HL-60 (cell line): ENCODE measurements at regions not wholly inside any gene's neighbourhood (a gene's known extent, or its start where the extent isn't known, plus 50 kb on each side); places are given as distances from the start of the nearest gene placed in this dataset.

Experiments used
- DNase-seq, 2 experiments: peaks; one replicate each; pipeline ENCODE4 v3.0.0-alpha.2; 2010 to 2020; ENCODE audit warnings: low read depth in 1 of 2, low spot score in 1 of 2
- H3K27ac ChIP-seq: fragments of 250-450 bp; sonication (Bioruptor Pico); replicated peaks from 2 replicates; pipeline ENCODE4 v1.5.1; 2020; ENCODE audit warnings: mild to moderate bottlenecking, moderate library complexity
- H3K27me3 ChIP-seq: fragments of 250-450 bp; sonication (Bioruptor Pico); 2 replicates; pipeline ENCODE4 v1.5.1; 2021; ENCODE audit warnings: mild to moderate bottlenecking, moderate library complexity; ENCODE audit not compliant: insufficient read depth, poor library complexity, severe bottlenecking
- H3K4me3 ChIP-seq: replicated peaks from 2 replicates; pipeline ENCODE4 v1.5.1; 2011; ENCODE audit warnings: mild to moderate bottlenecking, control low read depth, low read length; ENCODE audit not compliant: insufficient read depth
- GABPA ChIP-seq: IDR thresholded peaks from 2 replicates; pipeline ENCODE4 v1.6.1; 2012; ENCODE audit warnings: low read depth
- POLR2AphosphoS5 ChIP-seq: IDR thresholded peaks from 2 replicates; pipeline ENCODE4 v1.6.1; 2012; ENCODE audit warnings: low read depth
- SPI1 ChIP-seq: IDR thresholded peaks from 2 replicates; pipeline ENCODE4 v1.6.1; 2012; ENCODE audit warnings: low read depth, mild to moderate bottlenecking, borderline replicate concordance
- TF ChIP-seq, protein P1 (sequence below): IDR thresholded peaks from one replicate; pipeline ENCODE4 v1.5.1; 2011; ENCODE audit warnings: low read length, control low read depth, inconsistent platforms; ENCODE audit not compliant: insufficient read depth
- TF ChIP-seq, protein P2 (sequence below): IDR thresholded peaks from 2 replicates; pipeline ENCODE4 v1.6.1; 2012; ENCODE audit warnings: low read depth; ENCODE audit not compliant: insufficient replicate concordance

DNA sequence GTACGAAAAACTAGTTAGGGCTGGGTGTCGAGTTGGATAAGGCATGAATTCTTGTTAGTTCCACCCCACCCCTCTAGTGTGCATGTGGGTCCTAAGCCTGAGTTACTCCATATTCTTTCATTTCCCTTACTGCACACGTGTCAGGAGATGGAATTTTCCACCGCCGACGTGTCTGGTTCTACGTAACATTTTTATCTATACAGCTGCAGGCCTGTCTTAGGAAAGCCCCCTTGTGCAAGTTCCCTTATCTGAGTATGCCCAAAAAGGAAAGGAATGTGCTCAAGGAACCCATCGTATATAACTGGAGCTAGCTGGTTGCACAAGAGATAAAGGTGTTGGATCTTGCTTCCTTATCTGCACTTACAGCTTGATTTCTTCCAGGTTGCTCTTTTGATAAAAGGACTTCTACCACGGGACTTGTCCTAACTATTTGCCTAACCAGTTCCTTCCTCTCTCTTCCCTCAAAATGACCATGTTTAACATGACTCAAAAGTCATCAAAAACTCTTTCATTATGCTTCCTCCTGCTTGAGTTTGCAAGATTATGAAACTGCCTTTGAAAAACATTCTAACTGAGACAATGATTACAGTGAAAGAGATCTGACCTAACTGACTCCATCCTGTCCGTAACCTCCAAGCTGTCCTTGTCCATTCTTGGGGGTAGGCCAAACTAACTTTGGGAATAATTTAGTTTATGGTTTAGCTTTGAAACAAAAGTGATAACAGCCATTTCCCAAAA lies 181.4 kb downstream of the AKR1D1 start:
- H3K27ac ChIP-seq: peak overlapping the region; percentile 79
- no peak overlapping the region for H3K4me3 ChIP-seq
- DNase-seq: peak; percentile 92 to 99
- TF ChIP-seq SPI1: peak; percentile 72; the same call in 1 of the 2 replicates
- TF ChIP-seq, protein P1, sequence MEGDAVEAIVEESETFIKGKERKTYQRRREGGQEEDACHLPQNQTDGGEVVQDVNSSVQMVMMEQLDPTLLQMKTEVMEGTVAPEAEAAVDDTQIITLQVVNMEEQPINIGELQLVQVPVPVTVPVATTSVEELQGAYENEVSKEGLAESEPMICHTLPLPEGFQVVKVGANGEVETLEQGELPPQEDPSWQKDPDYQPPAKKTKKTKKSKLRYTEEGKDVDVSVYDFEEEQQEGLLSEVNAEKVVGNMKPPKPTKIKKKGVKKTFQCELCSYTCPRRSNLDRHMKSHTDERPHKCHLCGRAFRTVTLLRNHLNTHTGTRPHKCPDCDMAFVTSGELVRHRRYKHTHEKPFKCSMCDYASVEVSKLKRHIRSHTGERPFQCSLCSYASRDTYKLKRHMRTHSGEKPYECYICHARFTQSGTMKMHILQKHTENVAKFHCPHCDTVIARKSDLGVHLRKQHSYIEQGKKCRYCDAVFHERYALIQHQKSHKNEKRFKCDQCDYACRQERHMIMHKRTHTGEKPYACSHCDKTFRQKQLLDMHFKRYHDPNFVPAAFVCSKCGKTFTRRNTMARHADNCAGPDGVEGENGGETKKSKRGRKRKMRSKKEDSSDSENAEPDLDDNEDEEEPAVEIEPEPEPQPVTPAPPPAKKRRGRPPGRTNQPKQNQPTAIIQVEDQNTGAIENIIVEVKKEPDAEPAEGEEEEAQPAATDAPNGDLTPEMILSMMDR: no peak
- TF ChIP-seq GABPA: 0 out of 2 replicates have a peak, but pooled peaks have one; percentile 8
- TF ChIP-seq, protein P2, sequence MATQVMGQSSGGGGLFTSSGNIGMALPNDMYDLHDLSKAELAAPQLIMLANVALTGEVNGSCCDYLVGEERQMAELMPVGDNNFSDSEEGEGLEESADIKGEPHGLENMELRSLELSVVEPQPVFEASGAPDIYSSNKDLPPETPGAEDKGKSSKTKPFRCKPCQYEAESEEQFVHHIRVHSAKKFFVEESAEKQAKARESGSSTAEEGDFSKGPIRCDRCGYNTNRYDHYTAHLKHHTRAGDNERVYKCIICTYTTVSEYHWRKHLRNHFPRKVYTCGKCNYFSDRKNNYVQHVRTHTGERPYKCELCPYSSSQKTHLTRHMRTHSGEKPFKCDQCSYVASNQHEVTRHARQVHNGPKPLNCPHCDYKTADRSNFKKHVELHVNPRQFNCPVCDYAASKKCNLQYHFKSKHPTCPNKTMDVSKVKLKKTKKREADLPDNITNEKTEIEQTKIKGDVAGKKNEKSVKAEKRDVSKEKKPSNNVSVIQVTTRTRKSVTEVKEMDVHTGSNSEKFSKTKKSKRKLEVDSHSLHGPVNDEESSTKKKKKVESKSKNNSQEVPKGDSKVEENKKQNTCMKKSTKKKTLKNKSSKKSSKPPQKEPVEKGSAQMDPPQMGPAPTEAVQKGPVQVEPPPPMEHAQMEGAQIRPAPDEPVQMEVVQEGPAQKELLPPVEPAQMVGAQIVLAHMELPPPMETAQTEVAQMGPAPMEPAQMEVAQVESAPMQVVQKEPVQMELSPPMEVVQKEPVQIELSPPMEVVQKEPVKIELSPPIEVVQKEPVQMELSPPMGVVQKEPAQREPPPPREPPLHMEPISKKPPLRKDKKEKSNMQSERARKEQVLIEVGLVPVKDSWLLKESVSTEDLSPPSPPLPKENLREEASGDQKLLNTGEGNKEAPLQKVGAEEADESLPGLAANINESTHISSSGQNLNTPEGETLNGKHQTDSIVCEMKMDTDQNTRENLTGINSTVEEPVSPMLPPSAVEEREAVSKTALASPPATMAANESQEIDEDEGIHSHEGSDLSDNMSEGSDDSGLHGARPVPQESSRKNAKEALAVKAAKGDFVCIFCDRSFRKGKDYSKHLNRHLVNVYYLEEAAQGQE: no peak
- peak; percentile 97 for TF ChIP-seq POLR2AphosphoS5
- no peaks in the 10 kb centered on the region for H3K27me3 ChIP-seq

DNA sequence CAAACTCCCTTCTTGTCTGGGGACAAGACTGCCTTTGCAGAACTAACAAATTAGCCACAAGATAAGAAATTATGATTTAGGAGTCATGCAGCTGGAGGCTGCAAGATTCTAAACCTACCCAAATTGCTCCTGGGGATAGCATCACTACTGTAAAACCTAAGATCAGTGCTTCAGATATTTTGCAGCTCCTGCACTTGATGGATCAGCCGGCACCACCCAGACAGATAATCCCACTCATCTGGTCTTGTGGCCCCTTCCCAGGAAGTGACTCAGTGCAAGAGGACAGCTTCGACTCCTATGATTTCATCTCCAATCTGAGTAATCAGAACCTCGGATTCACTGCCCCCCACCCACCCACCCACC lies 181.9 kb downstream of the AKR1D1 start:
- Histone ChIP-seq H3K4me3 (no peak overlapping the region), H3K27ac (peak overlapping the region; percentile 79), H3K27me3 (no peaks in the 10 kb centered on the region)
- TF ChIP-seq, protein P1: no peak
- TF ChIP-seq POLR2AphosphoS5 (no peak), GABPA (no peak), SPI1 (no peak)
- TF ChIP-seq, protein P2: no peak
- no peak for DNase-seq

DNA sequence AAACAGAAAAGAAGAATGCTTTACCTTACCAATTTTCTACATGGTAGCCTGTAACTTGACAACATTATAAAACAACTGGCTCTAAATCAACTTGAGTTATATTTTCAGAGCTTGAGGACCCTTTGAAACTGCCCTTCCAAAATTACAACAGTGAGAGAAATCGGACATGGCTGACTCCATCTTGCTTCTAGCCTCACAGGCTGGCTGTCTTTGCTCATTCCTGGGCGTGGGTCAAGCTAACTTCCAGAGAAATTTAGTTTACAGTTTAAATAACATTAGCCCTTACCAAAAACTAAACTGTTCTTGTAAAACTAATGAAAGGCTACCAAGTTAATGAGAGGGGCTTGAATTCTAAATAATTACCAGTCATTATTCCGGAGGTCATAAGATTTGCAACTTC lies 183.4 kb downstream of the AKR1D1 start:
- no peak for DNase-seq
- Histone ChIP-seq H3K4me3 (no peak overlapping the region), H3K27ac (peak overlapping the region; percentile 79), H3K27me3 (no peaks in the 10 kb centered on the region)
- TF ChIP-seq SPI1 (no peak), GABPA (no peak), POLR2AphosphoS5 (no peak)
- TF ChIP-seq, protein P1: no peak
- TF ChIP-seq, protein P2: no peak
